Bronchial epithelial cell (primary cell): ENCODE measurements at regions not wholly inside any gene's neighbourhood (a gene's known extent, or its start where the extent isn't known, plus 50 kb on each side); places are given as distances from the start of the nearest gene placed in this dataset.

Source experiments
- DNase-seq: peaks from one replicate; pipeline ENCODE4 v3.0.0-alpha.2; 2010; ENCODE audit warnings: low read depth
- FAIRE-seq: peaks from 2 replicates; lab custom pipeline; 2011; peaks lifted over from hg19 to GRCh38; lab: Jason Lieb, UNC
- H3K27me3 ChIP-seq: 2 replicates; pipeline ENCODE4 v1.5.1; 2011; ENCODE audit warnings: low read length; ENCODE audit not compliant: control insufficient read depth, insufficient read depth
- H3K36me3 ChIP-seq: 2 replicates; pipeline ENCODE4 v1.5.1; 2011; ENCODE audit warnings: low read length; ENCODE audit not compliant: control insufficient read depth, insufficient read depth
- H3K4me3 ChIP-seq: 2 replicates; pipeline ENCODE4 v1.5.1; 2011; ENCODE audit warnings: mild to moderate bottlenecking, low read depth, low read length, control low read depth
- CTCF ChIP-seq: IDR thresholded peaks from 2 replicates; pipeline ENCODE4 v1.5.1; 2011; ENCODE audit warnings: mild to moderate bottlenecking, moderate library complexity, low read length, control low read depth, inconsistent platforms; ENCODE audit not compliant: insufficient read depth, severe bottlenecking

GRCh38 chr10:9860045-9860444 is 1157.6 kb upstream of the CELF2 start:
- H3K27me3 ChIP-seq, result no peaks in the 10 kb centered on the region
- FAIRE-seq (no peak), DNase-seq (no peak)
- H3K4me3 ChIP-seq, result no peak overlapping the region
- no peaks in the 10 kb centered on the region for H3K36me3 ChIP-seq
- TF ChIP-seq CTCF, result no peak

- H3K27me3 ChIP-seq, result no peaks in the 10 kb centered on the region
- no peaks in the 10 kb centered on the region for H3K36me3 ChIP-seq
- FAIRE-seq, result peak; percentile 52
- no peak for TF ChIP-seq CTCF
- DNase-seq, result no peak
- H3K4me3 ChIP-seq, result no peak overlapping the region
Measured at GRCh38 chr10:9863559-9864121, 1154.0 kb upstream of the CELF2 start.

GRCh38 chr10:9868499-9868898 is 1149.2 kb upstream of the CELF2 start:
- Histone ChIP-seq H3K4me3 (no peak overlapping the region), H3K27me3 (no peaks in the 10 kb centered on the region), H3K36me3 (no peaks in the 10 kb centered on the region)
- no peak for FAIRE-seq
- no peak for TF ChIP-seq CTCF
- no peak for DNase-seq

- H3K36me3 ChIP-seq, result no peaks in the 10 kb centered on the region
- DNase-seq, result no peak
- no peak for TF ChIP-seq CTCF
- H3K27me3 ChIP-seq, result no peaks in the 10 kb centered on the region
- no peak overlapping the region for H3K4me3 ChIP-seq
- no peak for FAIRE-seq
Measured at GRCh38 chr10:9869205-9869604, 1148.5 kb upstream of the CELF2 start.

GRCh38 chr10:9869606-9870176 is 1148.0 kb upstream of the CELF2 start:
- TF ChIP-seq CTCF, result no peak
- DNase-seq (no peak), FAIRE-seq (no peak)
- H3K27me3 ChIP-seq, result no peaks in the 10 kb centered on the region
- no peak overlapping the region for H3K4me3 ChIP-seq
- no peaks in the 10 kb centered on the region for H3K36me3 ChIP-seq

GRCh38 chr10:9875353-9875752 is 1142.3 kb upstream of the CELF2 start:
- TF ChIP-seq CTCF, result no peak
- FAIRE-seq (no peak), DNase-seq (no peak)
- H3K4me3 ChIP-seq, result no peak overlapping the region
- no peaks in the 10 kb centered on the region for H3K36me3 ChIP-seq
- no peaks in the 10 kb centered on the region for H3K27me3 ChIP-seq
